Fibroblast of lung (primary cell): ENCODE measurements at regions not wholly inside any gene's neighbourhood (a gene's known extent, or its start where the extent isn't known, plus 50 kb on each side); places are given as distances from the start of the nearest gene placed in this dataset.

Experiments used
- DNase-seq, 2 donors: peaks; one replicate each; pipeline versions ENCODE4 v3.0.0 to v3.0.0-alpha.2; 2010; ENCODE audit warnings: low read depth in 2 of 2
- H2AFZ ChIP-seq: 2 replicates; pipeline ENCODE4 v1.5.1; 2012; ENCODE audit warnings: low read length, control low read depth, inconsistent platforms
- H3K27ac ChIP-seq: 2 replicates; pipeline ENCODE4 v1.5.1; 2011; ENCODE audit warnings: low read length, control low read depth; ENCODE audit not compliant: insufficient read depth
- H3K27me3 ChIP-seq: 2 replicates; pipeline ENCODE4 v1.5.1; 2011; ENCODE audit warnings: mild to moderate bottlenecking, low read length; ENCODE audit not compliant: control insufficient read depth, insufficient read depth
- H3K36me3 ChIP-seq: 2 replicates; pipeline ENCODE4 v1.5.1; 2011; ENCODE audit warnings: low read length; ENCODE audit not compliant: control insufficient read depth, insufficient read depth
- H3K4me1 ChIP-seq: 2 replicates; pipeline ENCODE4 v1.5.1; 2011; ENCODE audit warnings: low read length; ENCODE audit not compliant: control insufficient read depth, insufficient read depth; ENCODE audit errors: extremely low read depth
- H3K4me2 ChIP-seq: 2 replicates; pipeline ENCODE4 v1.5.1; 2011; ENCODE audit warnings: low read length, control low read depth; ENCODE audit not compliant: insufficient read depth; ENCODE audit errors: extremely low read depth
- H3K4me3 ChIP-seq, 4 experiments: fragments of 200-600 bp in 1 of 4; sonication (generic) in 1 of 4; replicated peaks in 1 of 4; 2 replicates each; pipeline ENCODE4 v1.5.1; 2011 to 2016; ENCODE audit warnings: low read length in 4 of 4, low read depth in 3 of 4, mild to moderate bottlenecking in 3 of 4, control low read depth in 2 of 4, inconsistent platforms in 1 of 4, mixed read lengths in 1 of 4; ENCODE audit not compliant: insufficient read depth in 1 of 4; ENCODE audit errors: control extremely low read depth in 1 of 4
- H3K79me2 ChIP-seq: 2 replicates; pipeline ENCODE4 v1.5.1; 2012; ENCODE audit warnings: mild to moderate bottlenecking, low read length, inconsistent platforms; ENCODE audit not compliant: control insufficient read depth, insufficient read depth
- H3K9ac ChIP-seq: 2 replicates; pipeline ENCODE4 v1.5.1; 2011; ENCODE audit warnings: mild to moderate bottlenecking, low read length, control low read depth; ENCODE audit not compliant: insufficient read depth
- H3K9me3 ChIP-seq: 2 replicates; pipeline ENCODE4 v1.5.1; 2012; ENCODE audit warnings: low read depth, low read length; ENCODE audit not compliant: control insufficient read depth, insufficient read depth
- H4K20me1 ChIP-seq: 2 replicates; pipeline ENCODE4 v1.5.1; 2011; ENCODE audit warnings: low read length; ENCODE audit not compliant: control insufficient read depth, insufficient read depth; ENCODE audit errors: extremely low read depth
- CTCF ChIP-seq, 2 donors: IDR thresholded peaks in 1 of 2; conservative IDR thresholded peaks in 1 of 2; 1 replicate in 1 of 2; 2 replicates in 1 of 2; pipeline ENCODE4 v1.5.1; 2011 to 2012; ENCODE audit warnings: low read length in 2 of 2, control low read depth in 1 of 2, inconsistent platforms in 1 of 2, low read depth in 1 of 2, mild to moderate bottlenecking in 1 of 2
- EZH2 ChIP-seq: IDR thresholded peaks from 2 replicates; pipeline ENCODE4 v1.5.1; 2012; ENCODE audit warnings: low read length, control low read depth, mild to moderate bottlenecking; ENCODE audit errors: missing control alignments

DNA sequence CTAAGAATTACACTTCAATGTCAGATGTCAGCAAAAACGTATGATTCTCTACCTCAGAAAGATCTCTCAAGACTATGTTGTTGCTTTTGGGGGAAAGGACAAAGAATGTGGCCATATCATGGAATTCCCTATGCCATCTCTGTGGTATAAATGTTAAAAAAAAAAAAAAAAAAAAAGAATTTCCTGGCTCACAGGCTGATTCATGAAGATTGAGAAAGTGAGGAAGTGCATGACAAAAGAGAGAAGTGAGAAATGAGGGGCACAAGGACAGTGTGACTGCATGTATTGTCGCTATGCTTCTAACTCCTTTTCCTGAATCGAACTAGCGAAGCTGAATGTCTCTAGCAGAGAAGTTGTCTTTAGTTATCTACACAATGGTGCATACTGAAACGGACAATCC is 80.6 kb upstream of the CARD18 start:
- no peaks in the 10 kb centered on the region for H3K27me3 ChIP-seq
- no peaks in the 10 kb centered on the region for H3K4me1 ChIP-seq
- H3K4me3 ChIP-seq = no peak overlapping the region
- no peak overlapping the region for H3K9ac ChIP-seq
- no peak for DNase-seq
- no peak overlapping the region for H2AFZ ChIP-seq
- no peaks in the 10 kb centered on the region for H3K36me3 ChIP-seq
- no peak overlapping the region for H3K4me2 ChIP-seq
- no peaks in the 10 kb centered on the region for H3K79me2 ChIP-seq
- no peak for TF ChIP-seq CTCF (conservative IDR thresholded peaks at IDR 0.05 in 1 of 2, IDR thresholded peaks at IDR 0.05 in 1 of 2; ENCODE audit: low read depth in 1 of 2, low read length in 2 of 2)
- TF ChIP-seq EZH2 = no peak
- H4K20me1 ChIP-seq = no peaks in the 10 kb centered on the region
- H3K27ac ChIP-seq = no peak overlapping the region
- H3K9me3 ChIP-seq = no peaks in the 10 kb centered on the region

DNA sequence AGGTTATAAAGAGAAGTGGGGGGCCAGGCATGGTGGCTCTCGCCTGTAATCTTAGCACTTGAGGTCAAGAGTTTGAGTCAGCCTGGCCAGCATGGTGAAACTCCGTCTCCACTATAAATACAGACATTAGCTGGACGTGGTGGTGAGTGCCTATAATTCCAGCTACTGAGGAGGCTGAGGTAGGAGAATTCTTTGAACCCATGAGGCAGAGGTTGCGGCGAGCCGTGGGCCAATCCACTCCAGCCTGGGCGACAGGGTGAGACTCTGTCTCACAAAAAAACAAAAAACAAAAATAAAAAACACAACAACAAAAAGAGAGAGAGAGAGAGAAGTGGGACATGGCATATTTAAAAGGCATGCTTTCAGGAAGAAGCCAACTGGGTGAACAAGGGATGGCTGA is 80.1 kb upstream of the CARD18 start:
- no peaks in the 10 kb centered on the region for H3K9me3 ChIP-seq
- no peak overlapping the region for H2AFZ ChIP-seq

GRCh38 chr11:105219269-105219668 is 79.7 kb upstream of the CARD18 start:
- no peaks in the 10 kb centered on the region for H3K36me3 ChIP-seq
- no peak overlapping the region for H2AFZ ChIP-seq
- H3K4me3 ChIP-seq = no peak overlapping the region
- no peaks in the 10 kb centered on the region for H3K27me3 ChIP-seq
- H3K4me1 ChIP-seq = no peaks in the 10 kb centered on the region
- H4K20me1 ChIP-seq = no peaks in the 10 kb centered on the region
- TF ChIP-seq CTCF (conservative IDR thresholded peaks at IDR 0.05 in 1 of 2, IDR thresholded peaks at IDR 0.05 in 1 of 2; ENCODE audit: low read depth in 1 of 2, low read length in 2 of 2) (no peak), EZH2 (no peak)
- H3K4me2 ChIP-seq = no peak overlapping the region
- no peak overlapping the region for H3K9ac ChIP-seq
- no peak overlapping the region for H3K27ac ChIP-seq
- H3K79me2 ChIP-seq = no peaks in the 10 kb centered on the region
- DNase-seq = no peak
- H3K9me3 ChIP-seq = no peaks in the 10 kb centered on the region

More for the DNA sequence above, 80.1 kb upstream of the CARD18 start:
- Histone ChIP-seq H3K4me3 (no peak overlapping the region), H3K4me1 (no peaks in the 10 kb centered on the region), H3K36me3 (no peaks in the 10 kb centered on the region), H4K20me1 (no peaks in the 10 kb centered on the region), H3K4me2 (no peak overlapping the region), H3K27me3 (no peaks in the 10 kb centered on the region), H3K9ac (no peak overlapping the region), H3K79me2 (no peaks in the 10 kb centered on the region), H3K27ac (no peak overlapping the region)
- TF ChIP-seq CTCF (conservative IDR thresholded peaks at IDR 0.05 in 1 of 2, IDR thresholded peaks at IDR 0.05 in 1 of 2; ENCODE audit: low read depth in 1 of 2, low read length in 2 of 2) (no peak), EZH2 (no peak)
- no peak for DNase-seq
